ENCODE measurements at regions not wholly inside any gene's neighbourhood (a gene's known extent, or its start where the extent isn't known, plus 50 kb on each side); places are given as distances from the start of the nearest gene placed in this dataset.

- H3K56ac ChIP-seq (replicated peaks; ENCODE audit: insufficient read length, low read depth, low read length): no peak overlapping the region
- no peak overlapping the region for H3K4ac ChIP-seq (replicated peaks; ENCODE audit: insufficient read length, low read depth, low read length)
- no peak overlapping the region for H2AK5ac ChIP-seq (ENCODE audit: low read depth, low read length)
- H4K91ac ChIP-seq (replicated peaks; ENCODE audit: insufficient read length, low read length): no peak overlapping the region
- no peak overlapping the region for H2AFZ ChIP-seq (ENCODE audit: low read length)
- H4K8ac ChIP-seq (ENCODE audit: extremely low read depth, insufficient read depth, low read length): no peak overlapping the region
- DNase-seq (ENCODE audit: low read depth in 1 of 2, low spot score in 2 of 2) (no peak), FAIRE-seq (no peak)
- H3K79me1 ChIP-seq (ENCODE audit: low read depth, low read length): no peaks in the 10 kb centered on the region
- H3K27ac ChIP-seq (ENCODE audit: low read depth, low read length): no peak overlapping the region
- H3K4me2 ChIP-seq (ENCODE audit: insufficient read depth in 1 of 2, low read depth in 2 of 2, low read length in 2 of 2): no peak overlapping the region
- H3K36me3 ChIP-seq (ENCODE audit: control insufficient read depth in 2 of 4, insufficient read depth in 4 of 4, low read length in 3 of 4): no peaks in the 10 kb centered on the region
- H3K23me2 ChIP-seq (ENCODE audit: low read depth, low read length): no peaks in the 10 kb centered on the region
- CTCF ChIA-PET (ENCODE audit: partially characterized antibody): interaction anchor here (0.6 kb wide), 1 partner anchor 722 kb away, joined by 4 read pairs; no protein-coding TSS in a partner anchor
- H3K27me3 ChIP-seq (replicated peaks in 1 of 4; ENCODE audit: control insufficient read depth in 3 of 4, extremely low read depth in 1 of 4, insufficient read depth in 3 of 4, low read length in 3 of 4): no peaks in the 10 kb centered on the region
- H3K9me3 ChIP-seq (ENCODE audit: insufficient read depth in 2 of 2, low read depth in 1 of 2, low read length in 1 of 2): no peaks in the 10 kb centered on the region
- H2BK5ac ChIP-seq (ENCODE audit: low read depth, low read length): no peak overlapping the region
- no peak overlapping the region for H3K23ac ChIP-seq (ENCODE audit: insufficient read length)
- no peak overlapping the region for H3K18ac ChIP-seq (ENCODE audit: extremely low read depth, low read length)
- POLR2A ChIA-PET (ENCODE audit: partially characterized antibody): no interaction called here
- TF ChIP-seq BCL11A (IDR thresholded peaks at IDR 0.05; ENCODE audit: low read depth in 2 of 2, low read length in 2 of 2) (no peak), YY1 (IDR thresholded peaks at IDR 0.05; ENCODE audit: low read depth, low read length) (no peak), PHF8 (conservative IDR thresholded peaks at IDR 0.05; ENCODE audit: low read depth, low read length) (no peak), SIX5 (IDR thresholded peaks at IDR 0.05; ENCODE audit: low read depth, low read length) (no peak), CHD1 (IDR thresholded peaks at IDR 0.05; ENCODE audit: low read depth, low read length) (no peak), RAD21 (IDR thresholded peaks at IDR 0.05 in 1 of 2, conservative IDR thresholded peaks at IDR 0.05 in 1 of 2; ENCODE audit: low read depth in 2 of 2, low read length in 2 of 2) (no peak), HDAC6 (IDR thresholded peaks at IDR 0.05; ENCODE audit: low read depth, low read length) (no peak), FOSL1 (IDR thresholded peaks at IDR 0.05; ENCODE audit: insufficient read depth, low read depth, low read length) (no peak), HDAC2 (IDR thresholded peaks at IDR 0.05; ENCODE audit: borderline replicate concordance in 1 of 2, low read depth in 2 of 2, low read length in 2 of 2) (no peak), TCF12 (IDR thresholded peaks at IDR 0.05; ENCODE audit: low read depth, low read length) (no peak), JUN (IDR thresholded peaks at IDR 0.05; ENCODE audit: low read depth, low read length) (no peak), NANOG (IDR thresholded peaks at IDR 0.05; ENCODE audit: insufficient read depth, low read depth, low read length, poor library complexity, severe bottlenecking) (no peak), CBX5 (IDR thresholded peaks at IDR 0.05; ENCODE audit: low read depth, low read length) (no peak), SP4 (IDR thresholded peaks at IDR 0.05; ENCODE audit: low read length) (no peak), MAX (IDR thresholded peaks at IDR 0.05) (no peak), GABPA (IDR thresholded peaks at IDR 0.05; ENCODE audit: borderline replicate concordance, insufficient read depth, low read length) (no peak)
- H3K4me3 ChIP-seq (ENCODE audit: extremely low read depth in 1 of 4, insufficient read depth in 2 of 4, low read depth in 3 of 4, low read length in 4 of 4): no peak overlapping the region
- no peaks in the 10 kb centered on the region for H3K79me2 ChIP-seq (ENCODE audit: control insufficient read depth in 1 of 2, insufficient read depth in 2 of 2, low read length in 2 of 2)
- no peak overlapping the region for H3K9ac ChIP-seq (replicated peaks in 1 of 4; ENCODE audit: extremely low read depth in 1 of 4, low read depth in 3 of 4, low read length in 3 of 4)
- no peaks in the 10 kb centered on the region for H3K4me1 ChIP-seq (replicated peaks in 1 of 4; ENCODE audit: control insufficient read depth in 3 of 4, insufficient read depth in 4 of 4, low read length in 3 of 4)
- H2BK20ac ChIP-seq (ENCODE audit: low read length): no peak overlapping the region
- H4K20me1 ChIP-seq (replicated peaks in 1 of 2; ENCODE audit: control insufficient read depth in 1 of 2, insufficient read depth in 2 of 2, low read length in 2 of 2): no peaks in the 10 kb centered on the region
- no peak overlapping the region for H3K14ac ChIP-seq (ENCODE audit: insufficient read length)
- no peak overlapping the region for H2BK12ac ChIP-seq (ENCODE audit: low read depth, low read length)
- no peak overlapping the region for H2BK15ac ChIP-seq (ENCODE audit: low read length)
- H2BK120ac ChIP-seq (replicated peaks; ENCODE audit: low read depth, low read length): no peak overlapping the region
- no peak overlapping the region for H4K5ac ChIP-seq (ENCODE audit: insufficient read length, low read depth, low read length)
Observed at GRCh38 chr11:7874056-7874455, 57.0 kb downstream of the OR10A6 start.

Measured in H1 (cell line).